HepG2 (cell line): ENCODE measurements at regions not wholly inside any gene's neighbourhood (a gene's known extent, or its start where the extent isn't known, plus 50 kb on each side); places are given as distances from the start of the nearest gene placed in this dataset.

Source experiments
- ATAC-seq: fragments of 200-7000 bp; cut with Tn5 transposase; 3 replicates; pipeline ENCODE4 v1.9.1; 2020; ENCODE audit warnings: mild to moderate bottlenecking, moderate library complexity
- BruUV-seq: library from RNA; stranded (reverse); fragments of 400-500 nt; replicated peaks from 2 replicates; lab custom pipeline; 2021; lab: Mats Ljungman, UMichigan
- CTCF ChIA-PET: fragments of 300-600 bp; formaldehyde crosslinking; extraction: SDS; loops from one replicate; lab custom pipeline; 2021; ENCODE audit warnings: low total read pairs, inconsistent platforms, low intra/inter-chr PET ratio; lab: Yijun Ruan, JAX
- POLR2A ChIA-PET: fragments of 350-600 bp; sonication (Branson Sonifier 250); formaldehyde crosslinking; loops from one replicate; lab custom pipeline; 2020; ENCODE audit warnings: antibody characterized with exemption, inconsistent platforms; lab: Yijun Ruan, JAX
- DNase-seq: peaks from one replicate; pipeline ENCODE4 v3.0.0-alpha.2; 2015; ENCODE audit warnings: low spot score
- FAIRE-seq: peaks from 3 replicates; lab custom pipeline; 2011; peaks lifted over from hg19 to GRCh38; lab: Jason Lieb, UNC
- H2AFZ ChIP-seq: one replicate; pipeline ENCODE4 v1.6.1; 2011; ENCODE audit warnings: low read length, inconsistent platforms
- H3K27ac ChIP-seq: fragments of 300-600 bp; 3 replicates; pipeline ENCODE4 v1.8.0; 2011; ENCODE audit warnings: mixed run types, mild to moderate bottlenecking, mixed read lengths, low read length, inconsistent platforms; ENCODE audit not compliant: insufficient read depth; ENCODE audit errors: extremely low read length
- H3K27me3 ChIP-seq, 2 experiments: fragments of 200-600 bp in 1 of 2; 2 replicates in 1 of 2; 3 replicates in 1 of 2; pipeline versions ENCODE4 v1.6.0 to v1.8.0; 2011; ENCODE audit warnings: low read length in 2 of 2, mild to moderate bottlenecking in 2 of 2, moderate library complexity in 2 of 2, inconsistent platforms in 1 of 2; ENCODE audit not compliant: insufficient read depth in 2 of 2, control insufficient read depth in 1 of 2
- H3K36me3 ChIP-seq, 2 experiments: fragments of 200-600 bp in 1 of 2; replicated peaks in 1 of 2; 2 replicates in 1 of 2; 3 replicates in 1 of 2; pipeline versions ENCODE4 v1.5.1 to v1.8.0; 2011; ENCODE audit warnings: low read length in 2 of 2, inconsistent platforms in 1 of 2; ENCODE audit not compliant: insufficient read depth in 2 of 2, control insufficient read depth in 1 of 2
- H3K4me1 ChIP-seq: 2 replicates; pipeline ENCODE4 v1.5.1; 2012; ENCODE audit warnings: low read length, inconsistent platforms; ENCODE audit not compliant: insufficient read depth
- H3K4me2 ChIP-seq: 2 replicates; pipeline ENCODE4 v1.6.0; 2011; ENCODE audit warnings: low read depth, low read length, inconsistent platforms
- H3K4me3 ChIP-seq, 3 experiments: fragments of 200-600 bp in 1 of 3; sonication (generic), shearing (Covaris generic) in 1 of 3; replicated peaks in 1 of 3; 2 replicates each; pipeline ENCODE4 v1.5.1; 2011 to 2016; ENCODE audit warnings: low read length in 3 of 3, inconsistent platforms in 2 of 3, low read depth in 2 of 3, mild to moderate bottlenecking in 2 of 3, control low read depth in 1 of 3, mixed read lengths in 1 of 3; ENCODE audit not compliant: insufficient read depth in 1 of 3
- H3K79me2 ChIP-seq: one replicate; pipeline ENCODE4 v1.6.1; 2011; ENCODE audit warnings: low read length, inconsistent platforms; ENCODE audit not compliant: insufficient read depth
- H3K9ac ChIP-seq: 2 replicates; pipeline ENCODE4 v1.6.0; 2011; ENCODE audit warnings: mild to moderate bottlenecking, low read depth, low read length, inconsistent platforms; ENCODE audit not compliant: insufficient read depth
- H3K9me3 ChIP-seq: 2 replicates; pipeline ENCODE4 v1.5.1; 2012; ENCODE audit warnings: mild to moderate bottlenecking, low read length
- H4K20me1 ChIP-seq: 2 replicates; pipeline ENCODE4 v1.6.0; 2011; ENCODE audit warnings: inconsistent platforms, mild to moderate bottlenecking, low read length, moderate library complexity; ENCODE audit not compliant: insufficient read depth
- ASH2L ChIP-seq: fragments of 300-600, 200-600 bp; sonication (generic); IDR thresholded peaks from 2 replicates; pipeline ENCODE4 v1.7.0; 2017; ENCODE audit warnings: low read depth, mild to moderate bottlenecking, moderate library complexity, mixed read lengths, low read length; ENCODE audit not compliant: insufficient read length
- CBX2 ChIP-seq, 2 experiments: fragments of 200-600 bp in 1 of 2; sonication (generic); formaldehyde crosslinking in 1 of 2; IDR thresholded peaks; 2 replicates each; pipeline versions ENCODE4 v1.7.0 to v1.8.1; 2018 to 2022; ENCODE audit warnings: low read depth in 2 of 2, low read length in 1 of 2, mild to moderate bottlenecking in 1 of 2, missing genetic modification reagents in 1 of 2
- HOXD1 ChIP-seq: sonication (generic); formaldehyde crosslinking; IDR thresholded peaks from 2 replicates; pipeline ENCODE4 v1.5.0; 2020; ENCODE audit warnings: missing genetic modification reagents
- MED1 ChIP-seq: sonication (generic); formaldehyde crosslinking; IDR thresholded peaks from 2 replicates; pipeline ENCODE4 v1.4.0; 2020; ENCODE audit warnings: missing genetic modification reagents
- NAIF1 ChIP-seq: sonication (generic); formaldehyde crosslinking; IDR thresholded peaks from 2 replicates; pipeline ENCODE4 v1.5.0; 2020; ENCODE audit warnings: mild to moderate bottlenecking, missing genetic modification reagents, borderline replicate concordance
- NCOA5 ChIP-seq: sonication (generic); formaldehyde crosslinking; IDR thresholded peaks from 2 replicates; pipeline ENCODE4 v1.4.0; 2020; ENCODE audit warnings: missing genetic modification reagents
- PAF1 ChIP-seq: IDR thresholded peaks from 2 replicates; pipeline ENCODE4 v1.6.1; 2016; ENCODE audit warnings: missing genetic modification reagents, missing compliant biosample characterization
- POGZ ChIP-seq: sonication (generic); formaldehyde crosslinking; IDR thresholded peaks from 2 replicates; pipeline ENCODE4 v1.4.0; 2020; ENCODE audit warnings: mild to moderate bottlenecking, missing genetic modification reagents
- POLR2G ChIP-seq: fragments of 200-400 bp; formaldehyde crosslinking; IDR thresholded peaks from 2 replicates; pipeline ENCODE4 v1.6.1; 2018; ENCODE audit warnings: mild to moderate bottlenecking, low read depth, low read length, moderate library complexity
- RARG ChIP-seq: sonication (generic); formaldehyde crosslinking; IDR thresholded peaks from 2 replicates; pipeline ENCODE4 v1.4.0; 2020; ENCODE audit warnings: low read depth, mild to moderate bottlenecking, missing genetic modification reagents
- SKI ChIP-seq: fragments of 450-650 bp; IDR thresholded peaks from one replicate; pipeline ENCODE4 v1.6.1; 2018; ENCODE audit warnings: mild to moderate bottlenecking; ENCODE audit not compliant: partially characterized antibody
- SRY ChIP-seq: sonication (generic); formaldehyde crosslinking; IDR thresholded peaks from 2 replicates; pipeline ENCODE4 v1.8.0; 2022; ENCODE audit warnings: mild to moderate bottlenecking, missing genetic modification reagents
- ZBTB7A ChIP-seq: sonication (generic); formaldehyde crosslinking; IDR thresholded peaks from 2 replicates; pipeline ENCODE4 v1.8.0; 2022; ENCODE audit warnings: mild to moderate bottlenecking, missing genetic modification reagents
- ZNF280D ChIP-seq: sonication (generic); formaldehyde crosslinking; IDR thresholded peaks from 2 replicates; pipeline ENCODE4 v1.5.1; 2020; ENCODE audit warnings: mild to moderate bottlenecking, missing genetic modification reagents
- WGBS: methylation state at CpG from one replicate; pipeline ENCODE4 v1.1.6; 2017; ENCODE audit warnings: low lambda C conversion rate; 5-methylcytosine and 5-hydroxymethylcytosine counted together
- in situ Hi-C: cut with HindIII; loops from 2 replicates; pipeline ENCODE4 v1.10.0; 2017; ENCODE audit warnings: low pct_unique_long_range_greater_than_20kb; ENCODE audit not compliant: extremely low pct_ligation_motif_present
- intact Hi-C: fragments of 100-400 bp; cut with micrococcal nuclease; formaldehyde crosslinking; loops from one replicate; pipeline ENCODE4 v1.10.0; 2022; ENCODE audit not compliant: unreplicated experiment
- TF ChIP-seq, protein P1 (sequence below): IDR thresholded peaks from 2 replicates; pipeline ENCODE4 v1.4.0; 2020; ENCODE audit warnings: mild to moderate bottlenecking, missing genetic modification reagents

DNA sequence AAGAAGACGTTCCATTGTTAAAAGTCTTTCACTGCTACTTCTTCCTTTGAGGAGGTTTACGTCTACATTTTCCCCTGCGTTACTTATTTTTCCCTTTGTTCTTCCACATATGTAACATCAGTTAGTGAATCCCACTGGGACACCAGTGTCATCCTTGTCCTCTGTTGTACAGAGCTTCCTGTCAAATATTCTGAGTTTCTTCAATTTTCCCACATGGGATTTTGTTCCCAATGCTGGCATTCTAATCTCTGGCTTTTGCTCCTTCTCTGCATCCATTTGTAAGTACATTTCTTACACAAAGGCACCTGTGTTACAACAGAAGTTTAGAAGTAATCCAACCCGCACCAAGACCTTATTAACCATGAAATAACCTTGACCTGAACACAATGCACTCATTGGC is 627.4 kb upstream of the PFKP start:
- BruUV-seq = no TSS peak
- no peak for ATAC-seq
- POLR2A ChIA-PET = no interaction called here
- no peaks in the 10 kb centered on the region for H3K79me2 ChIP-seq
- no peaks in the 10 kb centered on the region for H3K4me1 ChIP-seq
- no peaks in the 10 kb centered on the region for H3K36me3 ChIP-seq
- no peak overlapping the region for H2AFZ ChIP-seq
- CTCF ChIA-PET = no interaction called here
- no peak for TF ChIP-seq NAIF1 (CRISPR knock-in tag)
- no peak for TF ChIP-seq POGZ (CRISPR knock-in tag)
- no peak for TF ChIP-seq PAF1
- TF ChIP-seq NCOA5 (CRISPR knock-in tag) = no peak
- TF ChIP-seq ASH2L = no peak
- no peak for TF ChIP-seq MED1
- no peak for TF ChIP-seq HOXD1 (CRISPR knock-in tag)
- TF ChIP-seq ZBTB7A (CRISPR knock-in tag) = no peak
- no peak for TF ChIP-seq SKI
- TF ChIP-seq ZNF280D = no peak
- TF ChIP-seq SRY (CRISPR knock-in tag) = no peak
- TF ChIP-seq, protein P1, sequence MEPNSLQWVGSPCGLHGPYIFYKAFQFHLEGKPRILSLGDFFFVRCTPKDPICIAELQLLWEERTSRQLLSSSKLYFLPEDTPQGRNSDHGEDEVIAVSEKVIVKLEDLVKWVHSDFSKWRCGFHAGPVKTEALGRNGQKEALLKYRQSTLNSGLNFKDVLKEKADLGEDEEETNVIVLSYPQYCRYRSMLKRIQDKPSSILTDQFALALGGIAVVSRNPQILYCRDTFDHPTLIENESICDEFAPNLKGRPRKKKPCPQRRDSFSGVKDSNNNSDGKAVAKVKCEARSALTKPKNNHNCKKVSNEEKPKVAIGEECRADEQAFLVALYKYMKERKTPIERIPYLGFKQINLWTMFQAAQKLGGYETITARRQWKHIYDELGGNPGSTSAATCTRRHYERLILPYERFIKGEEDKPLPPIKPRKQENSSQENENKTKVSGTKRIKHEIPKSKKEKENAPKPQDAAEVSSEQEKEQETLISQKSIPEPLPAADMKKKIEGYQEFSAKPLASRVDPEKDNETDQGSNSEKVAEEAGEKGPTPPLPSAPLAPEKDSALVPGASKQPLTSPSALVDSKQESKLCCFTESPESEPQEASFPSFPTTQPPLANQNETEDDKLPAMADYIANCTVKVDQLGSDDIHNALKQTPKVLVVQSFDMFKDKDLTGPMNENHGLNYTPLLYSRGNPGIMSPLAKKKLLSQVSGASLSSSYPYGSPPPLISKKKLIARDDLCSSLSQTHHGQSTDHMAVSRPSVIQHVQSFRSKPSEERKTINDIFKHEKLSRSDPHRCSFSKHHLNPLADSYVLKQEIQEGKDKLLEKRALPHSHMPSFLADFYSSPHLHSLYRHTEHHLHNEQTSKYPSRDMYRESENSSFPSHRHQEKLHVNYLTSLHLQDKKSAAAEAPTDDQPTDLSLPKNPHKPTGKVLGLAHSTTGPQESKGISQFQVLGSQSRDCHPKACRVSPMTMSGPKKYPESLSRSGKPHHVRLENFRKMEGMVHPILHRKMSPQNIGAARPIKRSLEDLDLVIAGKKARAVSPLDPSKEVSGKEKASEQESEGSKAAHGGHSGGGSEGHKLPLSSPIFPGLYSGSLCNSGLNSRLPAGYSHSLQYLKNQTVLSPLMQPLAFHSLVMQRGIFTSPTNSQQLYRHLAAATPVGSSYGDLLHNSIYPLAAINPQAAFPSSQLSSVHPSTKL (CRISPR knock-in tag) = no peak
- TF ChIP-seq CBX2 (IDR thresholded peaks at IDR 0.05; ENCODE audit: low read depth, low read length) = no peak
- TF ChIP-seq CBX2 (CRISPR knock-in tag; IDR thresholded peaks at IDR 0.05; ENCODE audit: low read depth) = no peak
- TF ChIP-seq RARG (CRISPR knock-in tag) = no peak
- no peak for TF ChIP-seq POLR2G
- TF ChIP-seq, all 625 proteins: peak for 0
- DNase-seq (no peak), FAIRE-seq (no peak)
- WGBS = 29% methylated on average over 4 of the region's 4 CpGs
- intact Hi-C loops (no loop called here), in situ Hi-C loops (no loop called here)
- no peak overlapping the region for H3K4me2 ChIP-seq
- no peaks in the 10 kb centered on the region for H4K20me1 ChIP-seq
- no peak overlapping the region for H3K9ac ChIP-seq
- no peaks in the 10 kb centered on the region for H3K9me3 ChIP-seq
- no peak overlapping the region for H3K27ac ChIP-seq
- no peak overlapping the region for H3K4me3 ChIP-seq
- H3K27me3 ChIP-seq = no peaks in the 10 kb centered on the region
